Small intestine (tissue), 7 donors: ENCODE measurements at regions not wholly inside any gene's neighbourhood (a gene's known extent, or its start where the extent isn't known, plus 50 kb on each side); places are given as distances from the start of the nearest gene placed in this dataset.

Experiments
- DNase-seq, 2 donors: peaks; one replicate each; pipeline versions ENCODE4 v3.0.0 to v3.0.0-alpha.2; 2013
- FAIRE-seq: peaks from 2 replicates; lab custom pipeline; 2012; peaks lifted over from hg19 to GRCh38; lab: Jason Lieb, UNC
- H3K27ac ChIP-seq, 3 donors: one replicate each; pipeline ENCODE4 v1.5.1; 2013; ENCODE audit warnings: low read length in 2 of 3, mild to moderate bottlenecking in 2 of 3, control low read depth in 1 of 3, inconsistent platforms in 1 of 3, low read depth in 1 of 3, moderate library complexity in 1 of 3
- H3K27me3 ChIP-seq, 3 donors: one replicate each; pipeline ENCODE4 v1.6.1; 2013; ENCODE audit warnings: low read length in 3 of 3, inconsistent platforms in 1 of 3; ENCODE audit not compliant: control insufficient read depth in 3 of 3, insufficient read depth in 3 of 3
- H3K36me3 ChIP-seq, 3 donors: one replicate each; pipeline ENCODE4 v1.6.1; 2013; ENCODE audit warnings: low read length in 3 of 3, inconsistent platforms in 1 of 3, low read depth in 1 of 3, mild to moderate bottlenecking in 1 of 3, moderate library complexity in 1 of 3; ENCODE audit not compliant: control insufficient read depth in 3 of 3, insufficient read depth in 2 of 3
- H3K4me1 ChIP-seq, 3 donors: one replicate each; pipeline ENCODE4 v1.6.1; 2013; ENCODE audit warnings: low read length in 2 of 3, inconsistent platforms in 1 of 3, low read depth in 1 of 3, mild to moderate bottlenecking in 1 of 3, moderate library complexity in 1 of 3; ENCODE audit not compliant: control insufficient read depth in 3 of 3, insufficient read depth in 2 of 3
- H3K4me3 ChIP-seq, 3 donors: one replicate each; pipeline ENCODE4 v1.5.1; 2013; ENCODE audit warnings: low read length in 3 of 3, control low read depth in 1 of 3, inconsistent platforms in 1 of 3, low read depth in 1 of 3, mild to moderate bottlenecking in 1 of 3, moderate library complexity in 1 of 3
- H3K9me3 ChIP-seq, 2 donors: one replicate each; pipeline ENCODE4 v1.6.1; 2013; ENCODE audit warnings: low read depth in 1 of 2, low read length in 1 of 2; ENCODE audit not compliant: control insufficient read depth in 2 of 2, insufficient read depth in 1 of 2
- WGBS, 3 donors: extraction: QIAGEN DNeasy Blood & Tissue Kit; methylation state at CpG; one replicate each; pipeline ENCODE4 v1.1.7; 2013; 5-methylcytosine and 5-hydroxymethylcytosine counted together
- donor health status: healthy with polysubstance abuse.
- donor health status: control.
- donor health status: control.
- donor health status: Bipolar disorder and iron deficiency.
- donor health status: healthy.

DNA sequence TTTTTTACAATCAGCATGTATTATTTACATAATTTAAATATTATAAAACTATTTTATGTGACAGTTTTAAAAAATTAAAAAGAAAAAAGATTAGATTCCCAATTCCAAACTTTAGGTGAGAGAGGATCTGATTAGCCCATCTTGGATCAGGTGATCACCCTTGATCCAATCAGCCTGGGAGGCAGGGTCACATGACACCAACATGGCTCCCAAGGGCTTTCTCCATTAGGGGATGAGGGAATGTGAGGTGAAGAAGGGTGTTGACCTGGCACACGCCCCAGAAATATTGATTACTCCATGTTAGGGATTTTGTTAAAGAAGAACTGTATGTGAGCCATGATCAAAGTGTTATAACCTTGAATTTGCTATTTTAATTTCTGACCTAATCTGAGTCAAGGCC, 225.4 kb downstream of the RBM19 start:
- Histone ChIP-seq H3K4me3 (no peak overlapping the region), H3K4me1 (no peaks in the 10 kb centered on the region), H3K9me3 (no peaks in the 10 kb centered on the region), H3K27me3 (no peaks in the 10 kb centered on the region), H3K27ac (no peak overlapping the region), H3K36me3 (no peaks in the 10 kb centered on the region)
- WGBS, 3 donors: 21 to 70% (median 36%) methylated on average over 1 of the region's 1 CpG
- FAIRE-seq: no peak
- DNase-seq: no peak

DNA sequence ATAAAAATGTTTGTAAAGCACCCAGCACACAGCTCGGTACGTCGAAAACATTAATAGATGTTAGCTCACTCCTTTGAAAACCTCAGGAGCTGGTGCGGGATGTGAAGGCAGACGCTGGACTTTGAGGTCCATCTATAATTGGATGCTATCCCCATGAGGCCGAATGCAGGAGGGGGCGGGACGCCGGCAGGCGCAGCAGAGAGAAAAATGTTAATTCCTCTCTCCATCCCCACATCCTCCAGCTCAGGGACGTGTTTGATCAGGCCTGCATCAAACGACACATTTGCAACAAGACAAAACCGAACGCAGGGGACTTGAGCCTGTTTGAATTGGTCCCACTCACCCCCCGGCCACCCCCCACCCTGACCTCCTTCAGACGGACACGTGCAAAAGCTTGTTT, 231.0 kb downstream of the RBM19 start:
- WGBS, 3 donors: 33 to 73% (median 52%) methylated on average over 17 of the region's 17 CpGs
- Histone ChIP-seq H3K9me3 (no peaks in the 10 kb centered on the region), H3K27me3 (peaks cover 0 to 3% (median 0%) of the 10 kb centered on the region in 3 donors), H3K36me3 (no peaks in the 10 kb centered on the region), H3K27ac (no peak overlapping the region), H3K4me3 (no peak overlapping the region), H3K4me1 (no peaks in the 10 kb centered on the region)
- FAIRE-seq: no peak
- DNase-seq: no peak

DNA sequence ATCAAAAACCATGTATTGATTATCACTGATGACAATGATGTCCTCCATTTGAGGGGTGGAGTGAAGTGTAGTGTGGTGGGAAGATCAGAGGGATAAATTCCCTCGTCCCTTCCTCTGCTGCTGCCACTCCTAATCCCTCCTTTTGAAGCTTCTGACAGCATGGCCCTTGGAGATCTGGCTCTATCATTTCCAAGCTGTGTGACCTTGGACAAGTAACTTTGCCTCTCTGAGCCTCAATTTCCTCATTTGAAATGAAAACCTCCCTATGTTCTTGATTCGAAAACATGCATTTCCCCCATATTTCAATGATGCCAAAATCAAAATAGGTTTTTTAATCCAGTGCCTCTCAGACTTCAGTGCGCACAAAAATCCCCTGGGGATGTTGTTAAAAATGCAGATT, 231.6 kb downstream of the RBM19 start:
- Histone ChIP-seq H3K9me3 (no peaks in the 10 kb centered on the region), H3K27ac (no peak overlapping the region), H3K27me3 (peaks cover 0 to 3% (median under 1%) of the 10 kb centered on the region in 3 donors), H3K4me3 (no peak overlapping the region), H3K4me1 (no peaks in the 10 kb centered on the region), H3K36me3 (no peaks in the 10 kb centered on the region)
- WGBS, 3 donors: 78 to 86% (median 84%) methylated on average over 3 of the region's 3 CpGs
- DNase-seq (no peak), FAIRE-seq (no peak)

DNA sequence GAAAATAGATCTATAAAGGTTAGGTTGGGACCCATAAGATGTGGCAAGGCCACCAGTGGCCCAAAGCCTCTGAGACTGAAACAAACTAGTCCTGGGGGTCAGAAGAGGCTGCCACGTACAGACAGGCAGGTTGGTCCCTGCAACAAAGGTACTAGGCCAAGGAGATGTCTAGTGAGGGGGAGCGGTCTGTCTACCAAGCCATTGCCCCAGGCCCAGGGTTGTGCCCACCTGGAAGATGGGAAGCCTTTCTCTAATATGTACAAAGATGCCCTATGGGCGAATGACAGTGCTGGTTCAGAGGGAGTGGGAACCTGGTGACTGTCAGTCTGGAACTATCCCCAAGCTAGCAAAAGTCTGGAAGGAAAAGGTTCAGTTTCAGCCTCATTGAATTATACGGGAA, 233.2 kb downstream of the RBM19 start:
- H3K9me3 ChIP-seq: no peaks in the 10 kb centered on the region
- no peak for DNase-seq
- WGBS, 3 donors: 77 to 82% (median 82%) methylated on average over 4 of the region's 4 CpGs
- no peak for FAIRE-seq
- peaks cover 0 to 3% (median 2%) of the 10 kb centered on the region in 3 donors for H3K27me3 ChIP-seq
- H3K36me3 ChIP-seq: no peaks in the 10 kb centered on the region
- H3K4me1 ChIP-seq: no peaks in the 10 kb centered on the region
- no peak overlapping the region for H3K27ac ChIP-seq
- H3K4me3 ChIP-seq: no peak overlapping the region

DNA sequence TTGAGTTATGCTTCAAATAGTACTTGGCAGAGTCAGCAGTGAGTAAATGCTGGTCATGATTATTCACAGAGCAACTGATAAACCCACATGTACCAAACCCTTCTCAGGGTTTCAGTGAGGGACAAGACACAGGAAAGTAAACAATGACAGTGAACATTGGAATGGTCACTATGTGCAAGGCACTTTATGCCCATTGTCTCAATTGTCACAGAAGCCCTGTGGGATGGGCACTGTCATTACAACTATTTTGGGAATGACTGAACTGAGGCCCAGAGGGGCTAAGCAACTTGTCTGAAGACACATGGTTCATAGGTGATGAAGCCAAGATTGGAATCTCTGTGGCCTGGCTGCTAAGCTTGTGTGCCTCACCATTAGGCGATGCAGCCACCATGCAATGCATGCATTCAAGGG, 238.5 kb downstream of the RBM19 start:
- Histone ChIP-seq H3K27me3 (peaks cover 0 to 12% (median 2%) of the 10 kb centered on the region in 3 donors), H3K27ac (no peak overlapping the region), H3K4me1 (no peaks in the 10 kb centered on the region), H3K9me3 (no peaks in the 10 kb centered on the region), H3K36me3 (no peaks in the 10 kb centered on the region), H3K4me3 (no peak overlapping the region)
- FAIRE-seq (no peak), DNase-seq (no peak)
- 75 to 91% (median 77%) methylated on average over 1 of the region's 1 CpG for WGBS, 3 donors

DNA sequence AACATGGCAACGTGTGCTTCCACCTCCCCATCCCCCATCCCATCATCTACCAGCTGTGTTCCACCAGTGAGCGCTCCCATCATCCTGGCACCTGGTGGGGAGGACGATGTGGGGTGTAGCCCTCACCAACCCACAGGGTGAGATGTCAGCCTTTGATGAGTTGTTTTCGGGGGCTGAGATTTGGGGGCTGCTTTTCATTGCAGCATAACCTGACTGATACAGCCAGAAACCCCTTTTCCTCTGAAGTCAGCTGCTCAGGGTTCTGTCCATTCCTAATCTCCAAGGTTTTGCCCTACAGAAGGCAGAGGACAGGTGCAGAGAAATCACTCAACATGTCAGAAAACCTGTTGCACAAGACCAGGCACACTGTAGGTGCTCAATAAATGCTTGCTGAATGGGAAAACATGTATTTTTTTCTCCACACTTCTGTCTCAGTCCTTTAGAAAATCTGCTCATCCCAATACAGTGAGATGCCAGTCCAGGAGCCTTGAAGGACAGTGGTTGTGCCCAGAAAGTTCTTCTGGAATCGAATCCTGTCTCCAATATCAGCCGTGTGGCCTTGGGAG, 239.8 kb downstream of the RBM19 start:
- H3K4me1 ChIP-seq: no peaks in the 10 kb centered on the region
- DNase-seq (no peak), FAIRE-seq (no peak)
- H3K36me3 ChIP-seq: no peaks in the 10 kb centered on the region
- H3K27me3 ChIP-seq: peaks cover 0 to 12% (median 2%) of the 10 kb centered on the region in 3 donors
- no peak overlapping the region for H3K27ac ChIP-seq
- no peaks in the 10 kb centered on the region for H3K9me3 ChIP-seq
- no peak overlapping the region for H3K4me3 ChIP-seq
- 69 to 81% (median 75%) methylated on average over 6 of the region's 6 CpGs for WGBS, 3 donors

DNA sequence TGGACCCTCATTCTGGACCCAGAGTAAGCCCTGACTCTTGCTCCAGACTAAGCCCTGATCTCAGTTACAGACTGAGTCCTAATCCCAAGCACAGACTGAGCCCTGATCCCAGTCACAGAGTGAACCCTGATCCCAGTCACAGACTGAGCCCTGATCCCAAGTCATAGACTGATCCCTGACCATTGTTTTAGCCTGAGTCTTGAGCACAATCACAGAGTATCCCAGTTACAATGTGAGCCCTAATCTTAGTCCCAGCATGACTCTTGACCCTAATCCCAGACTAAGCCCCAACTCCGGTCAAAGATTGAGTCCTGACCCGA, 240.6 kb downstream of the RBM19 start:
- 82 to 91% (median 91%) methylated on average over 2 of the region's 2 CpGs for WGBS, 3 donors
- DNase-seq (no peak), FAIRE-seq (no peak)
- no peak overlapping the region for H3K4me3 ChIP-seq
- H3K27ac ChIP-seq: no peak overlapping the region
- H3K36me3 ChIP-seq: no peaks in the 10 kb centered on the region
- H3K4me1 ChIP-seq: no peaks in the 10 kb centered on the region
- peaks cover 0 to 9% (median 2%) of the 10 kb centered on the region in 3 donors for H3K27me3 ChIP-seq
- H3K9me3 ChIP-seq: no peaks in the 10 kb centered on the region

DNA sequence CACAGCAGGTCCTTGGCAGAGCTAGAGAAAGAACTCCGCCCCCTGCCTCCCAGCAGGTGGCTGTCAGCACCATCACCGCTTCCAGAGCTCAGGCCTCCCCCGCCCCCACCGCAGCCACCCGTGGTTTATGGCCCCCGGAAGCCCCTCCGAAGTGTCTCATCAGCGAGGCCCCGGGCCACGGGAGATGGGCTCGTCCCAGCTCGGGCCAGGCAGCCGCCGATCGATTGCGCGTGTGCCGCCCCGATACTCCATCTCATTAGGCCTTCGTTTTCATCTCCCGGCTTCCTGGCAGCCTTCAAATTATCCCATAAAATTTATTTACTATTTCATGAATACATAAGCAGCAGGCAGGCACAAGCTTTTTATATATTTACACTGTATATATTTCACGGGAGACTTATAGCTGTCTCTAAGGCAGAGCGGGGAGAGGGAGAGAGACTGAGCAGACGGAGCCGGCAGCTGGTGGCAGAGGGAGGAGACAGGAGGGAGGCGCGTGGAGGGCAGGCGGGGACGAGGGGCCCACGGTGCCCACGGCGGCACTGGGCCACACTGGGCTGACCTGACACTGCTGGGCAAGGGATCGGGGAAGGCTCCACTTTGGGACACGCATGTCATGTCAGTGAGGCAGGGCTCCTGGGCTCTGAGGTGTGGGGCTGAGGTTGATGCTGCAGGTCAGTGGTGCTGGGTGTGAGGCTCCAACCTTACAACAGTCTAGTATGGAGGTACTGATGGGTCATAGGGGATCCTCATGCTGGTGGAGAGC, 241.2 kb downstream of the RBM19 start:
- FAIRE-seq (no peak), DNase-seq (no peak)
- Histone ChIP-seq H3K9me3 (no peaks in the 10 kb centered on the region), H3K36me3 (no peaks in the 10 kb centered on the region), H3K4me3 (no peak overlapping the region), H3K4me1 (no peaks in the 10 kb centered on the region), H3K27me3 (peaks cover 0 to 9% (median 2%) of the 10 kb centered on the region in 3 donors), H3K27ac (no peak overlapping the region)
- WGBS, 3 donors: 70 to 78% (median 70%) methylated on average over 33 to 34 of the region's 34 CpGs
